Endothelial cell (in vitro differentiated cells): ENCODE measurements at regions not wholly inside any gene's neighbourhood (a gene's known extent, or its start where the extent isn't known, plus 50 kb on each side); places are given as distances from the start of the nearest gene placed in this dataset.

Experiments
- DNase-seq: peaks from one replicate; pipeline ENCODE4 v3.0.0; 2021; ENCODE audit warnings: low spot score
- H3K27ac Mint-ChIP-seq: one replicate; pipeline ENCODE4 v1.8.0; 2021; ENCODE audit warnings: mixed read lengths, inconsistent platforms; ENCODE audit not compliant: unreplicated experiment
- H3K27me3 Mint-ChIP-seq: one replicate; pipeline ENCODE4 v1.8.0; 2021; ENCODE audit warnings: mild to moderate bottlenecking, moderate library complexity, mixed read lengths, inconsistent platforms; ENCODE audit not compliant: unreplicated experiment
- H3K36me3 Mint-ChIP-seq: one replicate; pipeline ENCODE4 v1.8.0; 2021; ENCODE audit warnings: mild to moderate bottlenecking, low read depth, mixed read lengths, inconsistent platforms; ENCODE audit not compliant: unreplicated experiment
- H3K4me1 Mint-ChIP-seq: one replicate; pipeline ENCODE4 v1.8.0; 2021; ENCODE audit warnings: mild to moderate bottlenecking, mixed read lengths, inconsistent platforms; ENCODE audit not compliant: unreplicated experiment
- H3K4me3 Mint-ChIP-seq: one replicate; pipeline ENCODE4 v1.8.0; 2021; ENCODE audit warnings: mild to moderate bottlenecking, mixed read lengths, inconsistent platforms; ENCODE audit not compliant: unreplicated experiment
- H3K9me3 Mint-ChIP-seq: one replicate; pipeline ENCODE4 v1.8.0; 2021; ENCODE audit warnings: mixed read lengths, inconsistent platforms; ENCODE audit not compliant: unreplicated experiment
- TF ChIP-seq, protein P1 (sequence below): fragments of 200-600 bp; sonication (generic); IDR thresholded peaks from one replicate; pipeline ENCODE4 v1.5.0; 2021; ENCODE audit warnings: antibody characterized with exemption; ENCODE audit not compliant: unreplicated experiment

DNA sequence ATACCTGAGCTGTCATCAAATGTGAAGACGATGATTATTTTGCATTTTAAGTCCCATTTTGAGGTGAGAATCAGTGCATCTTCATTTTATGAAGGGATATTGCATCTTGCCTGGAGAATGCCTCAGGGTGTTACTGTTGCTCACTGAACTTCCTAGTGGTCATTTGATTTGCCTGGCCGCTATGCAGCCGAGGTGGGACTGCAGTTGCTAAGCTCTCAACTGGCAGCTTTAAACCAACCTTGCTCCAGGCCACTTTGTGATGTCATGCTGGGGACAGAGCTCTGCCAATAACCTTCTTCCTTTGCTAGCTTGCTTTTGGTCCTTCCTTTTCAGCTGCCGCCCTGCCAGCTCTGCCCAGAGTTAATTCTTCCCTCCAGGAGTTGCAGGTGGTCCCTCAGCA, 409.4 kb upstream of the B3GAT1 start:
- no peaks in the 10 kb centered on the region for H3K4me1 Mint-ChIP-seq
- no peaks in the 10 kb centered on the region for H3K9me3 Mint-ChIP-seq
- TF ChIP-seq, protein P1, sequence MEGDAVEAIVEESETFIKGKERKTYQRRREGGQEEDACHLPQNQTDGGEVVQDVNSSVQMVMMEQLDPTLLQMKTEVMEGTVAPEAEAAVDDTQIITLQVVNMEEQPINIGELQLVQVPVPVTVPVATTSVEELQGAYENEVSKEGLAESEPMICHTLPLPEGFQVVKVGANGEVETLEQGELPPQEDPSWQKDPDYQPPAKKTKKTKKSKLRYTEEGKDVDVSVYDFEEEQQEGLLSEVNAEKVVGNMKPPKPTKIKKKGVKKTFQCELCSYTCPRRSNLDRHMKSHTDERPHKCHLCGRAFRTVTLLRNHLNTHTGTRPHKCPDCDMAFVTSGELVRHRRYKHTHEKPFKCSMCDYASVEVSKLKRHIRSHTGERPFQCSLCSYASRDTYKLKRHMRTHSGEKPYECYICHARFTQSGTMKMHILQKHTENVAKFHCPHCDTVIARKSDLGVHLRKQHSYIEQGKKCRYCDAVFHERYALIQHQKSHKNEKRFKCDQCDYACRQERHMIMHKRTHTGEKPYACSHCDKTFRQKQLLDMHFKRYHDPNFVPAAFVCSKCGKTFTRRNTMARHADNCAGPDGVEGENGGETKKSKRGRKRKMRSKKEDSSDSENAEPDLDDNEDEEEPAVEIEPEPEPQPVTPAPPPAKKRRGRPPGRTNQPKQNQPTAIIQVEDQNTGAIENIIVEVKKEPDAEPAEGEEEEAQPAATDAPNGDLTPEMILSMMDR = no peak
- DNase-seq = no peak
- H3K27me3 Mint-ChIP-seq = peaks cover 2% of the 10 kb centered on the region
- no peaks in the 10 kb centered on the region for H3K36me3 Mint-ChIP-seq
- H3K4me3 Mint-ChIP-seq = no peak overlapping the region
- no peak overlapping the region for H3K27ac Mint-ChIP-seq

DNA sequence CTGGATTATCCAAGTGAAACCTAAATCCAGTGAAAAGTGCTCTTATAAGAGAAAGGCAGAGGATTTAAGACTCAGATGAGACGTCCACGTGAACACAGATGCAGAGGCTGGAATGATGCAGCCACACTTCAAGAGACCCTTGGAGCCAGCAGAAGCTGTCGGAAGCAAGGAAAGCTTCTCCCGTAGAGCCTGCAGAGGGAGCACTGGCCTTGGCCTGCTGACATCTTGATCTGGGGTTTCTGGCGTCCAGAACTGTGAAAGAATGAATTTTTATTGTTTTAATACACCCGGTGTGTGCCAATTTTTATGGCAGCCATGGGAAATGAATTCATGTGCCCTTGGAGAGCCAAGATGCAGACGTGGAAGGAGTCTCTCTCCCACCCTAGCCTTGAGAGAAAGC, 407.0 kb upstream of the B3GAT1 start:
- peaks cover 2% of the 10 kb centered on the region for H3K27me3 Mint-ChIP-seq
- H3K36me3 Mint-ChIP-seq = no peaks in the 10 kb centered on the region
- no peak overlapping the region for H3K27ac Mint-ChIP-seq
- TF ChIP-seq, protein P1 = no peak
- no peaks in the 10 kb centered on the region for H3K4me1 Mint-ChIP-seq
- H3K4me3 Mint-ChIP-seq = no peak overlapping the region
- no peaks in the 10 kb centered on the region for H3K9me3 Mint-ChIP-seq
- DNase-seq = peak; percentile 27

DNA sequence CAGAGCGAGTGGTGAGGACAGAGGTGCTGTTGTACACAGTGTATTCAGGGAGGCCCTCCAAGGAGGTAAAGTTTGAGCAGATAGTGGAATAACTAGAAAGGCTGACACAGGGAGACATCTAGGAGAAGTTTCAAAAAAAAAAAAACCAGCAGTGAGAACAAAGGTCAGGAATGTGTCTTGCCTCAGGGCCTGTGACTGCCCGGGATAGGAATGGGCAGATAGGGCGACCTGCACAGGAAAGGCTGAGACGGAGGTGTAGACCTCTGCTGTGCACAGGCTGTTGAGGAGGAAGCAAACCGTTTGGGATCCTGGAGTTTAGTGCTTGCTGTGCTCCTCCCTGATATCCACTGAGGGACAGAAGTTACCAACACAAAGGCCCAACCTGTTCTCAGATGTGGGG, 406.5 kb upstream of the B3GAT1 start:
- H3K27ac Mint-ChIP-seq = no peak overlapping the region
- H3K9me3 Mint-ChIP-seq = no peaks in the 10 kb centered on the region
- TF ChIP-seq, protein P1 = no peak
- no peaks in the 10 kb centered on the region for H3K36me3 Mint-ChIP-seq
- H3K4me3 Mint-ChIP-seq = no peak overlapping the region
- H3K27me3 Mint-ChIP-seq = no peaks in the 10 kb centered on the region
- no peaks in the 10 kb centered on the region for H3K4me1 Mint-ChIP-seq
- no peak for DNase-seq

DNA sequence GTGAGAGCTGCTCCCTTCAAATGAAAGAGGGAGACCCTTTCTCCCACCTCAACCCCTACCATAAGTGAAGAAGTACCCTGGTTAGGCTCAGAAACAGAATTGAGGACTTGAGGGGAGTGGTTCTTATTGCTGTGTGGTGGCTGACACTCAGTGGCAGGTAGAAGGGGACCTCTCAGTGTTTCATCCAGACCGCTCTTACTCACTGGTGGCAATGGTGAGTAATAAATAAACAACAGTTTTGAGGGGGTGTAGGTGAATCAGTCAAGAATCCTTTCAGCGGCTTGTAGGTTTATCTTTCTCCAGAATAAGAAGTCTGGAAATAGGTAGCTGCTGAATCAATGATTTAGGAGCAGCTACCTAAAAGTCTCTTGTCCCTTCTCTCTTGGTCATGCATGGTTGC, 403.4 kb upstream of the B3GAT1 start:
- Mint-ChIP-seq H3K4me3 (no peak overlapping the region), H3K27me3 (no peaks in the 10 kb centered on the region), H3K4me1 (no peaks in the 10 kb centered on the region), H3K36me3 (no peaks in the 10 kb centered on the region), H3K27ac (no peak overlapping the region), H3K9me3 (no peaks in the 10 kb centered on the region)
- TF ChIP-seq, protein P1 = no peak
- DNase-seq = no peak

DNA sequence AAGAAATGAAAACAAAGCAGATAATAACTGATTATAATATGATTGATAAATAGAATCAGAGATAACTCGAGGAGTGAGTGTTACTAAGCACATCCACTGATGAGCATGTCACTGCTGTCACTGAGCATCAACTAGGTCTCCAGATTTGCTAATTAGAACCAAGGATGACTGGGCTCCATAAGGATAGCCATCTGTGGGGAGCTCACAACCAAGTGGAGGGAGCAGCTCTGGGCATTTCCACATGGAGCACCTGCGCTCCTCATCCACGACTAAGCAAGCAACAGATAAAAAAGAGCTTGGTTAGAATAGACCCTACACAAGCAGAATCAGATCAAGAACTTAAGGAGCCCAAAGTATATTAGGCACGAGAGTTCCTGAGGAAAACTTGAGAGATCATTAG, 396.0 kb upstream of the B3GAT1 start:
- TF ChIP-seq, protein P1 = no peak
- no peaks in the 10 kb centered on the region for H3K36me3 Mint-ChIP-seq
- no peak for DNase-seq
- no peaks in the 10 kb centered on the region for H3K4me1 Mint-ChIP-seq
- H3K27ac Mint-ChIP-seq = no peak overlapping the region
- H3K27me3 Mint-ChIP-seq = peaks cover 1% of the 10 kb centered on the region
- H3K9me3 Mint-ChIP-seq = no peaks in the 10 kb centered on the region
- no peak overlapping the region for H3K4me3 Mint-ChIP-seq
